DND-41 (cell line): ENCODE measurements at regions not wholly inside any gene's neighbourhood (a gene's known extent, or its start where the extent isn't known, plus 50 kb on each side); places are given as distances from the start of the nearest gene placed in this dataset.
"Not testable (repeated sequence)": the region's sequence is repeated elsewhere in the genome, so short reads cannot be mapped to it uniquely, and the experiment has no call there.

Experiments used
- ATAC-seq: fragments of 200-7000 bp; cut with Tn5 transposase; 3 replicates; pipeline ENCODE4 v1.9.1; 2021; ENCODE audit warnings: low read depth; ENCODE audit not compliant: insufficient read depth
- DNase-seq: peaks from one replicate; pipeline ENCODE4 v3.0.0-alpha.2; 2020
- H2AFZ ChIP-seq: 2 replicates; pipeline ENCODE4 v1.6.0; 2012; ENCODE audit warnings: low read depth, low read length
- H3K27ac ChIP-seq: 2 replicates; pipeline ENCODE4 v1.5.1; 2012; ENCODE audit warnings: low read length, inconsistent platforms
- H3K27me3 ChIP-seq: fragments of 200-600 bp; sonication (generic); 2 replicates; pipeline ENCODE4 v1.6.0; 2012; ENCODE audit warnings: low read length, mild to moderate bottlenecking, inconsistent platforms; ENCODE audit not compliant: insufficient read depth, poor library complexity
- H3K36me3 ChIP-seq: 2 replicates; pipeline ENCODE4 v1.5.1; 2012; ENCODE audit warnings: low read length, inconsistent platforms; ENCODE audit not compliant: insufficient read depth
- H3K4me1 ChIP-seq: 2 replicates; pipeline ENCODE4 v1.5.1; 2012; ENCODE audit warnings: mild to moderate bottlenecking, low read length; ENCODE audit not compliant: insufficient read depth
- H3K4me2 ChIP-seq: 2 replicates; pipeline ENCODE4 v1.6.0; 2012; ENCODE audit warnings: mild to moderate bottlenecking, moderate library complexity, low read length, inconsistent platforms; ENCODE audit not compliant: insufficient read depth
- H3K4me3 ChIP-seq, 2 experiments: fragments of 200-600 bp in 1 of 2; shearing (Covaris generic) in 1 of 2; 2 replicates each; pipeline ENCODE4 v1.5.1; 2012 to 2016; ENCODE audit warnings: inconsistent platforms in 2 of 2, low read length in 2 of 2, mild to moderate bottlenecking in 2 of 2, low read depth in 1 of 2, moderate library complexity in 1 of 2
- H3K79me2 ChIP-seq: 2 replicates; pipeline ENCODE4 v1.6.0; 2012; ENCODE audit warnings: low read length, inconsistent platforms; ENCODE audit not compliant: insufficient read depth
- H3K9ac ChIP-seq: 2 replicates; pipeline ENCODE4 v1.6.0; 2012; ENCODE audit warnings: low read depth, mild to moderate bottlenecking, inconsistent platforms, low read length, moderate library complexity
- H3K9me3 ChIP-seq: 2 replicates; pipeline ENCODE4 v1.5.1; 2012; ENCODE audit warnings: low read length, moderate library complexity, mild to moderate bottlenecking, inconsistent platforms; ENCODE audit not compliant: insufficient read depth, severe bottlenecking
- H4K20me1 ChIP-seq: 2 replicates; pipeline ENCODE4 v1.6.0; 2012; ENCODE audit warnings: low read length; ENCODE audit not compliant: insufficient read depth
- CTCF ChIP-seq: IDR thresholded peaks from 2 replicates; pipeline ENCODE4 v1.5.1; 2012; ENCODE audit warnings: borderline replicate concordance, low read length, moderate library complexity, mild to moderate bottlenecking; ENCODE audit not compliant: poor library complexity, severe bottlenecking; ENCODE audit errors: extremely low read depth
- EZH2 ChIP-seq: IDR thresholded peaks from 3 replicates; pipeline ENCODE4 v1.6.1; 2012; ENCODE audit warnings: borderline replicate concordance, low read depth, mild to moderate bottlenecking, moderate library complexity, low read length, inconsistent platforms; ENCODE audit not compliant: severe bottlenecking

GRCh38 chr12:48409938-48410337 lies 59.2 kb upstream of the ZNF641 start:
- ATAC-seq, H3K36me3 ChIP-seq, H3K27ac ChIP-seq, H4K20me1 ChIP-seq, H3K79me2 ChIP-seq, H3K9me3 ChIP-seq, H3K27me3 ChIP-seq, H2AFZ ChIP-seq, H3K4me3 ChIP-seq, H3K9ac ChIP-seq, H3K4me1 ChIP-seq, H3K4me2 ChIP-seq: not testable (repeated sequence)
- peak; percentile 18 for DNase-seq

DNA sequence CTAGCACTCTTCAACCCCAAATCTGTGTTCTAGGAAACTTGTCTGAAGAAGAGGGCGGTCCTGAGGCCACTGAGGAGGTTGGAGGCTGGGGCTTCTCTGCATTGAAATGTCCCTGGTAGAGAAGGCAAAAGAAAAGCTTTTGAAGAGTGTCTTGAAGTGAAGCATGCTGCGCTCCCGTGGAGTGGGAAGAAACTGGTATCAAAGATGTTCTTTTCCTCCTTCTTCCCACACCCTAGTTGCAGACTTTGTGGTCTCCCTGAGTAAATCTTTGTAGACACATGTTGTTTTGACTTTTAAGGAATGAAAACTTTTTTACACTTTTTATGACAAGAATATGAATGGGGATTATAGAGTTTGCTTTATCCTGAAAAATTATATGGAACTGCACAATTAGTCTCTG lies 59.0 kb upstream of the ANP32D start:
- no peaks in the 10 kb centered on the region for H3K4me1 ChIP-seq
- H3K27me3 ChIP-seq, result no peaks in the 10 kb centered on the region
- TF ChIP-seq CTCF, result no peak
- TF ChIP-seq EZH2, result no peak
- no peak overlapping the region for H3K9ac ChIP-seq
- no peak overlapping the region for H3K27ac ChIP-seq
- H4K20me1 ChIP-seq, result no peaks in the 10 kb centered on the region
- H3K9me3 ChIP-seq, result no peaks in the 10 kb centered on the region
- no peaks in the 10 kb centered on the region for H3K36me3 ChIP-seq
- ATAC-seq (no peak), DNase-seq (no peak)
- no peak overlapping the region for H2AFZ ChIP-seq
- H3K4me3 ChIP-seq, result no peak overlapping the region
- no peak overlapping the region for H3K4me2 ChIP-seq
- H3K79me2 ChIP-seq, result no peaks in the 10 kb centered on the region

- no peak overlapping the region for H3K4me2 ChIP-seq
- no peaks in the 10 kb centered on the region for H3K36me3 ChIP-seq
- H3K79me2 ChIP-seq, result no peaks in the 10 kb centered on the region
- no peak overlapping the region for H3K9ac ChIP-seq
- TF ChIP-seq CTCF (no peak), EZH2 (no peak)
- H3K27ac ChIP-seq, result no peak overlapping the region
- no peak overlapping the region for H2AFZ ChIP-seq
- no peaks in the 10 kb centered on the region for H3K4me1 ChIP-seq
- H3K4me3 ChIP-seq, result no peak overlapping the region
- no peak for ATAC-seq
- H3K27me3 ChIP-seq, result no peaks in the 10 kb centered on the region
- DNase-seq, result no peak
- H4K20me1 ChIP-seq, result no peaks in the 10 kb centered on the region
- no peaks in the 10 kb centered on the region for H3K9me3 ChIP-seq
Measured at GRCh38 chr12:48414021-48414420, 58.3 kb upstream of the ANP32D start.

- no peak for ATAC-seq
- Histone ChIP-seq H3K4me2 (no peak overlapping the region), H2AFZ (no peak overlapping the region)
Measured at GRCh38 chr12:48419116-48419935, 53.0 kb upstream of the ANP32D start.

More at GRCh38 chr12:48419116-48419935, 53.0 kb upstream of the ANP32D start:
- H3K4me3 ChIP-seq, result no peak overlapping the region
- no peaks in the 10 kb centered on the region for H3K9me3 ChIP-seq
- H3K27ac ChIP-seq, result no peak overlapping the region
- no peaks in the 10 kb centered on the region for H3K36me3 ChIP-seq
- TF ChIP-seq CTCF (no peak), EZH2 (no peak)
- DNase-seq, result no peak
- no peak overlapping the region for H3K9ac ChIP-seq
- H3K27me3 ChIP-seq, result peaks cover 5% of the 10 kb centered on the region
- H4K20me1 ChIP-seq, result no peaks in the 10 kb centered on the region
- H3K79me2 ChIP-seq, result no peaks in the 10 kb centered on the region
- no peaks in the 10 kb centered on the region for H3K4me1 ChIP-seq
